Lower leg skin (tissue), 4 donors: ENCODE measurements at regions not wholly inside any gene's neighbourhood (a gene's known extent, or its start where the extent isn't known, plus 50 kb on each side); places are given as distances from the start of the nearest gene placed in this dataset.
"Not testable (repeated sequence)": the region's sequence is repeated elsewhere in the genome, so short reads cannot be mapped to it uniquely, and the experiment has no call there.

Experiments used
- DNase-seq, 2 donors: peaks; one replicate each; pipeline ENCODE4 v3.0.0-alpha.2; 2019; ENCODE audit warnings: low spot score in 2 of 2
- H3K4me3 ChIP-seq: fragments of 200-600 bp; sonication (generic); 2 replicates; pipeline ENCODE4 v1.5.1; 2017; ENCODE audit warnings: mild to moderate bottlenecking, low read depth; ENCODE audit not compliant: poor library complexity, severe bottlenecking
- CTCF ChIP-seq, 3 donors: fragments of 450-650 bp; IDR thresholded peaks; one replicate each; pipeline ENCODE4 v1.5.1; 2016; ENCODE audit warnings: antibody characterized with exemption in 3 of 3, mild to moderate bottlenecking in 3 of 3, moderate library complexity in 2 of 3
- POLR2A ChIP-seq, 2 donors: fragments of 450-650 bp; IDR thresholded peaks; one replicate each; pipeline ENCODE4 v1.6.1; 2016 to 2017; ENCODE audit warnings: antibody characterized with exemption in 2 of 2, mild to moderate bottlenecking in 1 of 2, moderate library complexity in 1 of 2
- WGBS, 2 donors: methylation state at CpG; one replicate each; pipeline ENCODE4 v1.1.5; 2018; 5-methylcytosine and 5-hydroxymethylcytosine counted together
- intact Hi-C: fragments of 100-400 bp; cut with DNase I; formaldehyde crosslinking; loops from one replicate; pipeline ENCODE4 v1.15.0; 2023; ENCODE audit warnings: low total_unique reads

GRCh38 chr1:220942278-220942677 lies 63.0 kb downstream of the HLX start:
- DNase-seq: no peak
- TF ChIP-seq POLR2A (IDR thresholded peaks at IDR 0.05): no peak
- TF ChIP-seq CTCF (IDR thresholded peaks at IDR 0.05): no peak
- WGBS, 2 donors: 93 to 94% methylated on average over 5 of the region's 5 CpGs
- H3K4me3 ChIP-seq: no peak overlapping the region
- intact Hi-C loops: no loop called here

GRCh38 chr1:220942914-220943313 lies 63.7 kb downstream of the HLX start:
- 92 to 95% methylated on average over 2 of the region's 2 CpGs for WGBS, 2 donors
- DNase-seq, intact Hi-C loops, H3K4me3 ChIP-seq: not testable (repeated sequence)

GRCh38 chr1:220943319-220943996 lies 64.2 kb downstream of the HLX start:
- no peak for DNase-seq
- intact Hi-C loops: no loop called here
- no peak overlapping the region for H3K4me3 ChIP-seq
- TF ChIP-seq POLR2A (IDR thresholded peaks at IDR 0.05) (no peak), CTCF (IDR thresholded peaks at IDR 0.05) (no peak)
- WGBS, 2 donors: 25 to 64% methylated on average over 2 of the region's 2 CpGs

GRCh38 chr1:220950576-220950975 lies 71.3 kb downstream of the HLX start:
- DNase-seq: no peak
- no peak overlapping the region for H3K4me3 ChIP-seq
- no peak for TF ChIP-seq CTCF (IDR thresholded peaks at IDR 0.05)
- TF ChIP-seq POLR2A (IDR thresholded peaks at IDR 0.05): no peak
- intact Hi-C loops: no loop called here

GRCh38 chr1:220952961-220953643 lies 73.9 kb downstream of the HLX start:
- intact Hi-C loops: no loop called here
- TF ChIP-seq CTCF (IDR thresholded peaks at IDR 0.05): no peak
- TF ChIP-seq POLR2A (IDR thresholded peaks at IDR 0.05): no peak
- DNase-seq: no peak
- H3K4me3 ChIP-seq: no peak overlapping the region
- 18 to 25% methylated on average over 3 of the region's 3 CpGs for WGBS, 2 donors

- 77 to 87% methylated on average over 5 of the region's 5 CpGs for WGBS, 2 donors
These were observed 75.3 kb downstream of the HLX start for GRCh38 chr1:220954321-220955075.

More at GRCh38 chr1:220954321-220955075, 75.3 kb downstream of the HLX start:
- intact Hi-C loops: no loop called here
- no peak for TF ChIP-seq POLR2A (IDR thresholded peaks at IDR 0.05)
- no peak for TF ChIP-seq CTCF (IDR thresholded peaks at IDR 0.05)
- DNase-seq: no peak
- no peak overlapping the region for H3K4me3 ChIP-seq
